K562 (cell line): ENCODE measurements at regions not wholly inside any gene's neighbourhood (a gene's known extent, or its start where the extent isn't known, plus 50 kb on each side); places are given as distances from the start of the nearest gene placed in this dataset.

ENCODE experiments used
- ATAC-seq: fragments of 200-7000 bp; cut with Tn5 transposase; 3 replicates; pipeline ENCODE4 v1.9.1; 2020; ENCODE audit warnings: moderate library complexity
- BruUV-seq: library from RNA; stranded (reverse); fragments of 400-500 nt; replicated peaks from 2 replicates; lab custom pipeline; 2021; lab: Mats Ljungman, UMichigan
- CTCF ChIA-PET: fragments of 300-600 bp; formaldehyde crosslinking; extraction: SDS; loops from one replicate; lab custom pipeline; 2021; ENCODE audit warnings: low intra/inter-chr PET ratio; lab: Yijun Ruan, JAX
- POLR2A ChIA-PET: fragments of 300-600, 350-650 bp; sonication (Branson Sonifier 250); formaldehyde crosslinking; extraction: SDS; loops from one replicate; lab custom pipeline; 2021; ENCODE audit warnings: antibody characterized with exemption, inconsistent platforms; lab: Yijun Ruan, JAX
- DNase-seq, 4 experiments: peaks; one replicate each; pipeline versions ENCODE4 v3.0.0 to v3.0.0-alpha.2; 2011 to 2018; ENCODE audit warnings: low spot score in 3 of 4, mixed read lengths in 3 of 4; ENCODE audit errors: extremely low read depth in 1 of 4
- FAIRE-seq: peaks from 2 replicates; lab custom pipeline; 2011; peaks lifted over from hg19 to GRCh38; lab: Jason Lieb, UNC
- H2AFZ ChIP-seq: 2 replicates; pipeline ENCODE4 v1.6.0; 2011; ENCODE audit warnings: low read depth, low read length, control low read depth, inconsistent platforms
- H3K27ac ChIP-seq: fragments of 200-600 bp; 3 replicates; pipeline ENCODE4 v1.8.0; 2011; ENCODE audit warnings: low read depth, mild to moderate bottlenecking, control low read depth, inconsistent platforms, low read length, moderate library complexity, mixed read lengths; ENCODE audit errors: extremely low read depth
- H3K27me3 ChIP-seq, 2 experiments: fragments of 300-600 bp in 1 of 2; 2 replicates in 1 of 2; 3 replicates in 1 of 2; pipeline versions ENCODE4 v1.6.0 to v1.8.0; 2011; ENCODE audit warnings: inconsistent platforms in 2 of 2, low read length in 2 of 2, mild to moderate bottlenecking in 1 of 2, mixed read lengths in 1 of 2, moderate library complexity in 1 of 2; ENCODE audit not compliant: control insufficient read depth in 2 of 2, insufficient read depth in 2 of 2
- H3K36me3 ChIP-seq: fragments of 300-600 bp; 3 replicates; pipeline ENCODE4 v1.8.0; 2011; ENCODE audit warnings: mild to moderate bottlenecking, low read length, inconsistent platforms; ENCODE audit not compliant: control insufficient read depth, insufficient read depth
- H3K4me1 ChIP-seq, 2 experiments: fragments of 200-600 bp in 1 of 2; replicated peaks in 1 of 2; 2 replicates in 1 of 2; 3 replicates in 1 of 2; pipeline versions ENCODE4 v1.5.1 to v1.8.0; 2011; ENCODE audit warnings: inconsistent platforms in 2 of 2, low read length in 2 of 2, mild to moderate bottlenecking in 1 of 2, mixed read lengths in 1 of 2, moderate library complexity in 1 of 2; ENCODE audit not compliant: control insufficient read depth in 2 of 2, insufficient read depth in 2 of 2
- H3K4me2 ChIP-seq: 2 replicates; pipeline ENCODE4 v1.6.1; 2011; ENCODE audit warnings: low read length, control low read depth, inconsistent platforms, mixed read lengths; ENCODE audit not compliant: insufficient read depth
- H3K4me3 ChIP-seq: fragments of 200-600 bp; sonication (generic), shearing (Covaris generic); 2 replicates; pipeline ENCODE4 v1.5.1; 2016; ENCODE audit warnings: control low read depth, inconsistent platforms
- H3K79me2 ChIP-seq: fragments of 200-600 bp; 3 replicates; pipeline ENCODE4 v1.8.0; 2011; ENCODE audit warnings: low read length, inconsistent platforms; ENCODE audit not compliant: control insufficient read depth, insufficient read depth
- H3K9ac ChIP-seq, 2 experiments: 2 replicates each; pipeline versions ENCODE4 v1.6.0 to v1.6.1; 2011; ENCODE audit warnings: low read depth in 2 of 2, low read length in 2 of 2, control low read depth in 1 of 2, inconsistent platforms in 1 of 2, mild to moderate bottlenecking in 1 of 2, mixed read lengths in 1 of 2; ENCODE audit not compliant: insufficient read depth in 1 of 2
- H3K9me1 ChIP-seq: one replicate; pipeline ENCODE4 v1.6.0; 2011; ENCODE audit warnings: inconsistent platforms, mild to moderate bottlenecking, low read length, moderate library complexity; ENCODE audit not compliant: control insufficient read depth, insufficient read depth
- H3K9me3 ChIP-seq: replicated peaks from 2 replicates; pipeline ENCODE4 v1.5.1; 2011; ENCODE audit warnings: low read depth, low read length, inconsistent platforms; ENCODE audit not compliant: control insufficient read depth, insufficient read depth
- H4K20me1 ChIP-seq: replicated peaks from 2 replicates; pipeline ENCODE4 v1.6.1; 2011; ENCODE audit warnings: low read length, inconsistent platforms, mixed read lengths; ENCODE audit not compliant: control insufficient read depth, insufficient read depth
- ETV5 ChIP-seq: sonication (generic); formaldehyde crosslinking; IDR thresholded peaks from 2 replicates; pipeline ENCODE4 v1.4.0; 2020; ENCODE audit warnings: low read depth, mild to moderate bottlenecking, missing genetic modification reagents
- FOS ChIP-seq: IDR thresholded peaks from 3 replicates; pipeline ENCODE4 v1.6.1; 2011; ENCODE audit not compliant: insufficient read length; ENCODE audit errors: extremely low read depth
- HNRNPUL1 ChIP-seq: fragments of 200-400 bp; formaldehyde crosslinking; IDR thresholded peaks from 2 replicates; pipeline ENCODE4 v1.6.1; 2017; ENCODE audit warnings: low read length
- KDM1A ChIP-seq, 2 experiments: fragments of 450-650 bp; IDR thresholded peaks; 2 replicates each; pipeline ENCODE4 v1.6.1; 2016; ENCODE audit warnings: mild to moderate bottlenecking in 2 of 2
- MECOM ChIP-seq: fragments of 250-450 bp; sonication (Bioruptor Pico); IDR thresholded peaks from 2 replicates; pipeline ENCODE4 v1.8.0; 2022; ENCODE audit warnings: inconsistent platforms
- NCOA1 ChIP-seq: fragments of 450-650 bp; IDR thresholded peaks from 2 replicates; pipeline ENCODE4 v1.6.1; 2016; ENCODE audit warnings: low read depth
- RFX7 ChIP-seq: fragments of 250-450 bp; sonication (Bioruptor Pico); IDR thresholded peaks from 2 replicates; pipeline ENCODE4 v1.5.1; 2021; ENCODE audit warnings: mild to moderate bottlenecking
- SREBF1 ChIP-seq: fragments of 150-350 bp; IDR thresholded peaks from 2 replicates; pipeline ENCODE4 v1.6.1; 2014; ENCODE audit warnings: antibody characterized with exemption, low read depth, low read length, borderline replicate concordance
- THRA ChIP-seq: fragments of 450-650 bp; IDR thresholded peaks from 2 replicates; pipeline ENCODE4 v1.6.1; 2017; ENCODE audit warnings: mild to moderate bottlenecking, moderate library complexity
- YBX1 ChIP-seq: fragments of 450-650 bp; IDR thresholded peaks from 2 replicates; pipeline ENCODE4 v1.7.1; 2016; ENCODE audit warnings: mild to moderate bottlenecking
- ZBTB8A ChIP-seq: fragments of 450-650 bp; IDR thresholded peaks from 2 replicates; pipeline ENCODE4 v1.6.1; 2018; ENCODE audit warnings: mild to moderate bottlenecking, moderate library complexity; ENCODE audit not compliant: partially characterized antibody
- WGBS: fragments of 100-300 bp; shearing (Covaris generic); methylation state at CpG from one replicate; pipeline ENCODE4 v1.1.6; 2016; ENCODE audit warnings: low coverage, mixed read lengths; ENCODE audit not compliant: insufficient coverage; ENCODE audit errors: missing lambda C conversion rate; 5-methylcytosine and 5-hydroxymethylcytosine counted together
- in situ Hi-C: fragments of 300-500 bp; cut with MboI; formaldehyde crosslinking; loops from 4 replicates; pipeline ENCODE4 v1.15.0; 2018; ENCODE audit warnings: inconsistent platforms, mixed read lengths
- intact Hi-C: fragments of 100-400 bp; cut with micrococcal nuclease; formaldehyde crosslinking; loops from 2 replicates; pipeline ENCODE4 v1.14.2; 2022

GRCh38 chr5:173524136-173524535, 92.3 kb downstream of the BOD1 start:
- H3K4me1 ChIP-seq = no peaks in the 10 kb centered on the region
- DNase-seq (no peak), FAIRE-seq (no peak), ATAC-seq (no peak)
- H3K36me3 ChIP-seq = no peaks in the 10 kb centered on the region
- no peaks in the 10 kb centered on the region for H3K79me2 ChIP-seq
- TF ChIP-seq SREBF1 (no peak), NCOA1 (no peak), FOS (no peak), RFX7 (no peak), HNRNPUL1 (no peak), KDM1A (IDR thresholded peaks at IDR 0.05) (no peak), MECOM (CRISPR knock-in tag) (no peak), YBX1 (no peak), ETV5 (CRISPR knock-in tag) (no peak), ZBTB8A (no peak), THRA (no peak)
- BruUV-seq = no TSS peak
- H3K4me3 ChIP-seq = no peak overlapping the region
- no peak overlapping the region for H2AFZ ChIP-seq
- WGBS = 0% methylated on average over 3 of the region's 3 CpGs
- ChIA-PET CTCF (no interaction called here), POLR2A (no interaction called here)
- H3K9me1 ChIP-seq = no peaks in the 10 kb centered on the region
- H3K9me3 ChIP-seq = no peaks in the 10 kb centered on the region
- H3K27me3 ChIP-seq = peaks cover 9 to 12% of the 10 kb centered on the region in 2 experiments; a peak in 4 of 5 replicates
- intact Hi-C loops = no loop called here
- H3K27ac ChIP-seq = no peak overlapping the region
- in situ Hi-C loops = no loop called here
- H4K20me1 ChIP-seq = no peaks in the 10 kb centered on the region
- H3K4me2 ChIP-seq = no peak overlapping the region
- no peak overlapping the region for H3K9ac ChIP-seq
